G401.6 (cell line): ENCODE measurements at regions not wholly inside any gene's neighbourhood (a gene's known extent, or its start where the extent isn't known, plus 50 kb on each side); places are given as distances from the start of the nearest gene placed in this dataset.
"Not testable (repeated sequence)": the region's sequence is repeated elsewhere in the genome, so short reads cannot be mapped to it uniquely, and the experiment has no call there.

Source experiments
- FAIRE-seq: peaks from 2 replicates; lab custom pipeline; 2012; peaks lifted over from hg19 to GRCh38; lab: Jason Lieb, UNC

DNA sequence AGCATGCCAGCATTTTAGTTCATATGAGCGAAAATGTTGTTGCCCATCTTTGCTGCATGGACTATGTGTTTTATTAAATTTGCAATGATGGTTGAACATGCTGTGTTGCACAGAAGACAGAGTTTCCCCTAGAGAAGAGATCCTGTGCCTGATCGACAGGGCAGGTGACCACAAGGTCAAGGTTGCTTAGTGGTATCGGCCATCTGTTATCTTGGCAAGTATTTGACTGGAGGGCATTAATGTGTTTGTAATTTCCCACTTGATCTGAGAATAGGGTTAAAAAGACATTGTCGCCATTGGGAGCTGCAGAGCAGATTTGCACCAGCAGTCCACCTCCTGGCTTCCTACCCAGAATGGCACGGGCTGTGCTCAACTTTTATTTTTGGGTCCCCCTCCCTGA lies 1523.6 kb upstream of the WWC1 start:
- FAIRE-seq = no peak

DNA sequence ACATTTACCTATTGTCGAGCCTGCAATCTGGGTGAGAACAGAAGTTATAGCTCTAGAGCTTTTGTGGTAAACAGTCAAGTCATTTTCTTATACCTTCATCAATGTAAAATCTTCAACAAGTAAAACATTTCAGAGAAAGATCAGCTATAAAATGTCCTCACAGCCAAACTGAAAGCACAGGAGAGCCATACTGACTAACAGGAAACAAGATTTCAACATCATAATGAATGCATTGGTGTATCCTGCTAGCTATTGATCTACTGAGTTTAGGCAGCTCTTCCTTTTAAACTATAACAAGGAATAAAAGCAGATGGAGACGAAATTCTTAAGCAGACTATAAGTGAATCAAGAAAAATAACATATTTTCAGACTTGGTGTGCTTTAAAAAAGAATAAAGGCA lies 1522.9 kb upstream of the WWC1 start:
- FAIRE-seq = no peak

DNA sequence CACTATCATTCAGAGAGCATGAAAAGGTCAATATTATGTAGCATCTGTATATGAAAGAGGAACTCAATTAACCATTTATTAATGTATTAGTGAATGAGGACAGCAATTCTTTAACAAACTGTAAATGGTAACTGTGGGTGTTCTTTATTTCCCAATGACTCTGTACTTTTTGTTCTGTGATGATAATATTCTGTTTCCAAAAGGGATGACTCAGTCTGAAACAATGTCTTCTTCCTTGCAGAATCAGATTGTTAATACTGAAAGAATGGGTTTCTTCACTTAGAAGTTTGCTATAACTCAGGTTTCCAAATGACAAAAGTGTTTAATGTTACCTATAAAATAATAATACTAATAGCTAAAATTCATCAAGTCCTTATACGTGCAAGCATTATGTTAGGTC lies 1518.7 kb upstream of the WWC1 start:
- no peak for FAIRE-seq

DNA sequence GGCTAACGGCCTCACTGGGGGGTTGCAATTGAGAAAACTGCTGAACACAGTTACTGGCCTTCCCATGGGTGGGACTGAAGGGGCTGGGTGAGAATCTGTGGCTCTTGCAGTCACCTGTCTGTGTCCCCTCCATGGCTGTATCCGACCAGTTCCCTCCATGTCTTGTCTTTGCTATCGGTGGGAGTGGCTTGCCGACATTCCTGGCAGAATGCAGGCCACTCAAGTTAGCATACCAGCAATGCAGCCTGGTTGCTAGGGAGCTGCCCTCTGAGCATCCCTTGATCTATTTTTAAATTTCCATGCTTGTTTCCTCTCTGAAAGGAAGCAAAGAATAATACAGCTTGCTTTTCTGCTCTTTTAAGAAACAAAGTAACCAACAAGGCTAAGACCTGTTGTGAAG lies 1509.7 kb upstream of the WWC1 start:
- FAIRE-seq = no peak

DNA sequence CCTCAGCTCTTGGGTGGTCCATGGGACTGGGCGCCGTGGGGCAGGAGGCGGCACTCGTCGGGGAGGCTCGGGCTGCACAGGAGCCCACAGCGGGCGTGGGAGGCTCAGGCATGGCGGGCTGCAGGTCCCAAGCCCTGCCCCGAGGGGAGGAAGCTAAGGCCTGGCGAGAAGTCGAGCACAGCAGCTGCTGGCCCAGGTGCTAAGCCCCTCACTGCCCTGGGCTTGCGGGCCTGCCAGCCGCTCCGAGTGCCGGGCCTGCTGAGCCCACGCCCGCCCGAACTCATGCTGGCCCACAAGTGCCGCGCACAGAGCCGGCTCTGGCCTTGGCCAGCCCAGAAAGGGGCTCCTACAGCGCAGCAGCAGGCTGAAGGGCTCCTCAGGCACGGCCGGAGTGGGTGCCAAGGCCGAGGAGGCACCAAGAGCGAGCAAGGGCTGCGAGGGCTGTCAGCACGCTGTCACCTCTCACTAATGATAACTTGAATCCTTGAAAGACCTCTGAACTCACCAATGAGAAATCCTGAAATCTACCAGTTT lies 1506.8 kb upstream of the WWC1 start:
- FAIRE-seq = no peak

DNA sequence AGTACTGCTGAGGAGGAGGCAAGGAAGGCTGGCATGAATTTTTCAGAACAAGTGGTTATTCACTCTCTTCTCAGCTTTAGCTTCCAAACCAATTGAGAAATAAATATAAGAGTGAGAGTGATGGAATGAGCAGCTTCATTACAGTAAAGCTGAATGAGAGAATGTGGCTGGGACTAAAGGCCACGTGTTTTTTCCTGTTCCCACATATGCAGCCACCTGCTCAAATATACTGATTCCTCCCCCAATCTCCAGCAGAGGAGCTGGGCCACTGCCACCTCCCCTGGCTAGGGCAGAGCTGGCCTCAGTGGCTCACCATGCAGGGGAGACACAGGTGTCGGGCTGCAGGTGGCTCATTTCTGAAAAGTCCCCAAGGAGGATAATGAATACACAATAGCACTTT lies 1505.3 kb upstream of the WWC1 start:
- no peak for FAIRE-seq

DNA sequence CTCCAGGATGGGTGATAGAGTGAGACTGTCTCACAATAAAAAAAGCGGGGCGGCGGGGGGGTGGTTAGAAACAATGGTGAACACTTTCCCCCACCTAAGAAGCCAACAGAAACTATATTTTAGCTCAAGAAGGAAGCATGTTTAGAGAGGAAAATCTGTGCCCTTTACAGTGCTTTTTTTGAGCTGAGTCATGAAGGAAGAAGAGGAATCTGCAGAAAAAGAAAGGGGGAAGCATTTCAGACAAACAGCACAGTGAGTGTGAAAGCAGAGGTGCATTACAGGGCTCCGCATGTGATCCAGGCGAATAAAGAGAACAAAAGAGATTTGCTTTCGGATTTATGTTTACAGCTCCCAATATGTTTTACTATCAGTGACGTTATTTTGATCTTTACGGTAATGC lies 1504.6 kb upstream of the WWC1 start:
- FAIRE-seq = no peak

DNA sequence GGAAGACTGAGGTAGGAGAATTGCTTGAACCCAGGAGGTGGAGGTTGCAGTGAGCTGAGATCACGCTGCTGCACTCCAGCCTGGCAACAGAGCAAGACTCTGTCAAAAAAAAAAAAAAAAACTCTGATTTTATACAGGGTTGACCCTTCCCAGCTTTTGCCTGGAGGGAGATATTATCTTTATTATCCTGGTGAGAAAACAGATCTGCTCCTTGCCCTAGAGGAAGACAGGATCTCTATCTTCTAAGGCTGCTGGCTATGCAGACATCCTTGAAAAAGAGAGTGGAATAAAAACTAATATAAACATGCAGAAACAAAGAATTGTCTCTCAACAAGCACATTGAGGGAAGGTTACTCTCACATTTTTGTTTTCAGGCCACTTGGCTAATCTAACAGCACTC lies 1503.4 kb upstream of the WWC1 start:
- FAIRE-seq = no peak

DNA sequence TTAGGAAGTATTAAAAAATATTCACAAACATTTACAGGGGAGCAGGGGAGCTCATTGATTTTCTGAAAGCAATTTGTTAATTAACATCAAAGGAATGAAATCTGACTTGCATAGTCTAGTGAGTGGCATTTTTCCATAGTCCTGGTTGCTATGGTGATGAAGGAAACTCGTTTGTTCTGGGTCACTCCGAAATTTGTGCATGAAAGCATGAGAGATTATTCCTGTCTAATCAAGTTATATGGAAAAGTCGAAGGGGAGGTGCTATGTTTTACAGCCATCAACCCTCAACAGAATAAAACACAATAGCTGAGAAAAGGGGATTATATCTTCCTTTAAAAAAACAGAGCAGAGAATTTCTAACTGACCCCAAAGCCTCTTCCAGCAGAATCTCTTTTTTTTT lies 1495.7 kb upstream of the WWC1 start:
- no peak for FAIRE-seq

DNA sequence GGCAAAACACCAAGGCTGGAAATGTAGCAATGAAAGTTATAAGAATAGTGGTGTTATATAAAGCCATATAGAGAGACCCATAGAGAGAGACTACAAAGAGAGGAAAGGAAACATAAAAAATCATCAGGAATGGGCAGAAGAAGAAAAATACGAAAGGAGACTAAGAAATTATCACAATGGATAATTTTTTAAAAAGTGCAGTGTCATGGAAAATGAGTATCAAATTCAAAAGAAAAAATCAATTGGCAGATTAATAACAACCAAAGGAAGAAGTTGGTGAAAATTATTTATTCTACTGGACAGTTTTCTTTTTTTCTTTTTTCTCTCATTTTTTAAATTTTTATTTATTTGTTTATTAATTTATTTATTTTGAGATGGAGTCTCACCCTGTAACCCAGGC lies 1488.4 kb upstream of the WWC1 start:
- FAIRE-seq = no peak

DNA sequence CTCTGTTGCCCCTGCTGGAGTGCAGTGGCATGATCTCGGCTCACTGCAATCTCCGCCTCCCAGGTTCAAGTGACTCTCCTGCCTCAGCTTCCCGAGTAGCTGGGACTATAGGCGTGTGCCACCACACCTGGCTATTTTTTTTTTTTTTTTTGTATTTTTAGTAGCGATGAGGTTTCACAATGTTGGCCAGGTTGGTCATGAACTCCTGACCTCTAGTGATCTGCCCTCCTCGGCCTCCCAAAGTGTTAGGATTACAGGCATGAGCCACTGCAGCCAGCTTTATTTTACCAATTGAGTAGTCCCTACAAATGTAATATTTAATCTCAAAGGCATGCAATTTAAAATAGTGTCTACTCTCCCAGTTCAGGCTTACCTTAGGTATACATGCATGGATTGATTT lies 1487.2 kb upstream of the WWC1 start:
- not testable (repeated sequence) for FAIRE-seq

DNA sequence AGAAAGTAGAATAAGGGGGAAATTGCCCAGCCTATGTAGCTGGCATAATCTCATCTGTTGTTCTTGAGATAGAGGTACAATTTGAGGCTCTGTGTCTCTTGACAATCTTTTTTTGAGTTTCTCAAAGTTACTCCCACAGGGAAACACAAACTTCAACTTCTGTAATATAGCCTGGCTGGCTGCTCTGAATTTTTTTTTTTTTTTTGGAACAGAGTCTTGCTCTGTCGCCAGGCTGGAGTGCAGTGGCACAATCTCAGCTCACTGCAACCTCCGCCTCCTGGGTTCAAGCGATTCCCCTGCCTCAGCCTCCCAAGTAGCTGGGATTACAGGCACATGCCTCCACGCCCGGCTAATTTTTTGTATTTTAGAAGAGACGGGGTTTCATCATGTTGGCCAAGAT lies 1486.8 kb upstream of the WWC1 start:
- not testable (repeated sequence) for FAIRE-seq

DNA sequence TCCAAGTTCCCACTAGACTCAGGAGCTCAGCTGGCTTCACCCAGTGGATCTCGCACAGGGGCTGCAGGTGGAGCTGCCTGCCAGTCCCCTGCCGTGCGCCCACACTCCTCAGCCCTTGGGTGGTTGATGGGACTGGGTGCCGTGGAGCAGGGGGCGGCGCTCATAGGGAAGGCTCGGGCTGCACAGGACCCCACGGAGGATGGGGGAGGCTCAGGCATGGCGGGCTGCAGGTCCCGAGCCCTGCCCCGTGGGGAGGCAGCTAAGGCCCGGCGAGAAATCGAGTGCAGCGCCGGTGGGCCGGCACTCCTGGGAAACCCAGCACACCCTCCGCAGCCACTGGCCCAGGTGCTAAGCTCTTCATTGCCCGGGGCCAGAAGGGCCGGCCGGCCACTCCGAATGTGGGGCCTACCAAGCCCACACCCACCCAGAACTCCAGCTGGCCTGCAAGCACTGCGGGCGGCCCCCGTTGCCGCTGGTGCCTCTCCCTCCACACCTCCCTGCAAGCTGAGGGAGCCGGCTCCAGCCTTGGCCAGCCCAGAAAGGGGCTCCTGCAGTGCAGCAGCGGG lies 1481.3 kb upstream of the WWC1 start:
- not testable (repeated sequence) for FAIRE-seq

DNA sequence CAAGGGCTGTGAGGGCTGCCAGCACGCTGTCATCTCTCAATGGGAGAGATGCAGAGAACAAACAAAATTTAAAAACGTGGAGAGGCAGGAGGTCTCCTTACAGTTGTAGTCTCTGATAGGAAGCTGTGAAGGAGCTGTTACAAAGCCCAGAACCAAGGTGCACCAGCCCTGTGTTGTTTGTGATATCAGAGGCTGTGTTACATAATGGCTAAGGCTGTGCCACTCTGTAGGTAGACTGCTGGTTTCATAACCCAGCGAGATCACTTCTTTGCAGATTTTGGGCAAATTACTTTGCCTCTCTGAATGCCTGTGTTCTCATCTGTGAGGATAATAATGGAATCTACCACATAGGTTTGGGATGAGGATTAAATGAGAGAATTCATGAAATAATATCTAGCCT lies 1480.7 kb upstream of the WWC1 start:
- no peak for FAIRE-seq

DNA sequence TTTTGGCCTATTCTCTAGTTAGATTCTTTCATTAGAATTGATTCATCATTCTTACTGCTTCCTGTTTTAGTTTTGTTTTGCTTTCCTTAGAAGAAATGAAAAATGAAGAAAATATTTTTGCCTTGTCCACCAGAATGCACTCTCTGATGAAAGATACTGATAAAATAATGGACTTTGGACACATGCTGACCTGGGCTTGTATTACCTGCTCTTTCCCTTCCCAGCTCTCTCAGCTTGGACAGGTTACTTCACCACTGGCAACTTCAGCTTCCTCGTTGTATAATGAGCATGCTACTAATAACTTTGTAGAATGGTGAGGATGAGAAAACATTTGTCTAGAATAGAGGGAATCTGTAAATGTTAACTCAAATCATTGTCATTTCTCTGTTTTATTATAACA lies 1468.1 kb upstream of the WWC1 start:
- no peak for FAIRE-seq

DNA sequence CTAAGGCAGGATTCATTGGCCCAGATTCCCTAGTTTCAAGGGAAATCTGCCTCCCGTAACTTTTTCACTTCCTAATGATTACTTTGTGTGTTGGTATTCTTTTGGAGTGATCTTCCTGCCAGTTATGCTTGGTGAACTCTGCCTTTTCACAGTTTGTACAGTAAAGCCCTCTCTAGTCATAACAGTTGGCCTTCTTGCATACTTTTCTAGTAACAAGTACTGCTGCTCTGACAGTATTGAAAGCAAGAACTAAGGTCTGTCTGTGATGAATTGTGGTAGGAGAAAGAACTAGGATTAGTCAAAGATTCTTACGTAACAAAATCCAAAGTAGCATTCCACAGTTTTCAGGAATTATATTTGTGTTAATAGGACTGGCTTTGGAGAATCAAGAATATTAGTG lies 1457.2 kb upstream of the WWC1 start:
- FAIRE-seq = no peak

DNA sequence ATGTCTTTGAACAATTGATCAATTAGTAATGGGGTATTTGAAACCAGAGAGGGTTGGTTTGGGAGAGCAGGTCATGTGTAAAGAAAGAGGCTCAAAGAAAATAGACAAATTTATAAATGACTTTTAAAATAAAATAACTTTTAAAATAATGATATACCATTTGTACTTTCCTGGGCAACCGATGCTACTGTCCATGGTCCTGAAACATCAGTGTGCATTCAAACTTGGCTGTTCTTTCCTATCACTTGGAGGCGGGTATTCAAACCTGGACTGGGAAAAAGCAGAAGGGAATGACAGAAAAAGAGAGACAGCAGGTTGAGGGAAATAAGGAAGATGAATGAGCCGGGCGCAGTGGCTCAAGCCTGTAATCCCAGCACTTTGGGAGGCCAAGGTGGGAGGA lies 1446.4 kb upstream of the WWC1 start:
- no peak for FAIRE-seq

DNA sequence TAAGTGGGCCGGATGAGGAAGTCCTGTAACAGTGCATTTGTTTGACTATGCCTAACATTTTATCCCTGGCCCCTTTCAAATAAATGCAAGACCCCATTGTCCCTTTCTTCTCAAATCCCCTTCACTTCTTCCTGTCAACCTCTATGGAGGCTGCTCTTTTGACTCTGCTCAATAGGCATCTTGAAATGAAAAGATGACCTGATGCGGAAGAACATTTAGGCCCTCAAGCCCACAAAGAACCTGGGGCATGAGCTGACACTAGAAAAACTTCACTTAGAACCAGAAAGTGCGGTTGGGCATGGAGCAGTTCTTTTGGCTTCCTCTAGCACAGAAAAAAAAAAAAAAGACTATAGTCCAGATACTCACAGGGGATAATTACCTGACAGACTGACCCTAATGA lies 1434.7 kb upstream of the WWC1 start:
- FAIRE-seq = no peak

DNA sequence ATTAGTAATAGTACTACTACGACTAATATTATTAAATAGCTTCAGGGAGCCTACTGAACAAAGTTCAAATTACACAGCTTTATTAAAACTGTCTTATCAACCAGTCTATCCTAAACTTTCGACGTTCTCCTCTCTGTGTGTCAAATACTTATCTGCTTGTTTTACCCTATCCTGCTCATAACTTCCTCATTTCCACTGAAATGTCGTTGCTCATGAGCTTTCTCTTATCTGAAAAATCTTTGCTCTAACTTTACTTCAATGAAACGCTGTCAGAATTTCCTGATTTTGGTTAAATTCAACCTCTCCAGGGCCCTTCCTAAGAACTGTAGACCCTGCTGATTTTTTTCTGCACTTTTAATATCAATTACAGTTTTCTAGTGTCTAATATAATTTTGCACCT lies 1431.0 kb upstream of the WWC1 start:
- no peak for FAIRE-seq

DNA sequence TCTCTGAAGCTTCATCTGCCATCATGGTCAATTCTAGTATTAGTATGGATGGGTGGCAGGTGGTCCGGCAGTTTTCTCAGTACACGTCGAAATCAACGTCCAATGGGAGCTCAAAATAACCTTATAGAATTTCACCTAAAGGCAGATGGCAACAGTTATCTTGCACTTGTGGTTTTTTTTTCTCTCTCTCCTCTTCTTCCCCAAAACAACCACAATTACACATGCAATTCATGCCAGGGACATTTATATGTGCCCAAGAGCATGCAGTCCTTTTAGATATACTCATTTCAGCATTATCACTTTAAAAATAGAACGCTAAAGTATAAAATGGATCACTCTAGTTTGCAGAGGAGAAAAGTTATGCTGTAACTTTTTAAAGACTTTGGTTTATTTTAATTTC lies 1428.9 kb upstream of the WWC1 start:
- no peak for FAIRE-seq

DNA sequence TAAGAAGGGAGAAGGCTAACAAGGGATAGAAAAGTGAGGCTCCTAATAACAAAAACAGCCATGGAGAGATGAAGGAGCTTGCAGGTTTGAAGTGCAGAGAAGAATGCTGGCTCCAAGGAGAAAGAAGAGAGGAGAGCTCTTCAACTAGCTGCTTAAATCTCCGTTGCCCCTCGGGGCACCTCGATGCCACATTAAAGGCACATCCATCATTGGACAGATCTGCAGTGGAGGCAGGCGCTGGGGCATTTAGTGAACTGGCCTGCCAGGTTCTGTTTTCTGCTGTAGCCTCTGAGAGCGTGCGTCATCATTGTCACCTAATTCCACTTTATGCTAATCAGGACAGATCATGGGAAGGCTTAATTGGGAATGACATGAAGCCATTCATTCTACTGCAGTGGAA lies 1426.2 kb upstream of the WWC1 start:
- FAIRE-seq = no peak

DNA sequence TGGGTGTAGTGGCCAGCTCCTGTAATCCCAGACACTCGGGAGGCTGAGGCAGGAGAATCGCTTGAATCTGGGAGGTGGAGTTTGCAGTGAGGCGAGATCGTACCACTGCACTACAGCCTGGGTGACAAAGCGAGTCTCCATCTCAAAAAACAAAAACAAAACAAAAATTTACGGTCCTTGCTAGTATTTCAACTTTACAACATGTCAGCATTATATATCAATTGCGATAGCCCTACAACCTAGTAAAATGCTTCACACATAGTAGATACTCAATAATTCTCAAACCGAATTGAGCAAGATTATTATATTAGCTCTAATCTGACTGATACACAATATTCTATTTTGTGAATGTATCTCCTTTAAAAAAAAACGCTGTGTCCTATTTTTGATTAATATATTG lies 1411.0 kb upstream of the WWC1 start:
- no peak for FAIRE-seq

DNA sequence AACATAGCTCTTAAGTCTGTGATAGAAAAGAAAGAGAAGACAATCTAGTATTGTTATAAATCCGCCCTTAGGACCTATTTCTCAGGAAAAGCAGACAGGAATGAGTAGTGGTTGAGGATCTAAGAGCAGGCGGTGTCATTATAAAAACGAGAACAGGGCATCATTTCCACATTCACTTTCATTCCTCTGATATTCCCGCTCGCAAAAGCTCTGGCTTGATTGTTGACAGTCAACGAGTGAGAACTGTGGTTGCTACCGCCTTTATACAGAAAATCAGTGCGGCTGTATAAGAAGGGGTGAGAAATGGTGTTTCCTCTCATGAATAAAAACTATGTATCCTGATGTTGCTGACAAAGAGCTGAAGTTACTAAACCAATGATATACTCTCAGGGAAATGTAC lies 1409.6 kb upstream of the WWC1 start:
- no peak for FAIRE-seq

DNA sequence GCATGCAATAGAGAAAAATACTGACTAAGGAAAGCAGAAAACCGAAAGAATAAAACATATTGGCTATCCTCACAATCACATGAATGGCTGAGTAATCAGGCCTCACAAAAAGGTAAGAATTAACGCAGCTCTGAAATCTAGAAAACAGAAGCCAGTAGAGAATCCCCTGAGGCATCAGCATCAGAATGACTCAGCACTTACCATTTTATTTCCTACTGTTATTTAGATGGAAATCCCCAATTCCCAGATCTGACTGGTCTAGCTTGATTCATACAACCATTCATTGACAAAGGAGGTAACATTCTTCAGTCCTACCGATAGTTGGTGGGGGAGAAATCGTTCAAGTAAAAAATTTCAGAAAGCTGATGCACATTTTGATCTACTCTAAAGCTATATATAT lies 1408.4 kb upstream of the WWC1 start:
- no peak for FAIRE-seq

DNA sequence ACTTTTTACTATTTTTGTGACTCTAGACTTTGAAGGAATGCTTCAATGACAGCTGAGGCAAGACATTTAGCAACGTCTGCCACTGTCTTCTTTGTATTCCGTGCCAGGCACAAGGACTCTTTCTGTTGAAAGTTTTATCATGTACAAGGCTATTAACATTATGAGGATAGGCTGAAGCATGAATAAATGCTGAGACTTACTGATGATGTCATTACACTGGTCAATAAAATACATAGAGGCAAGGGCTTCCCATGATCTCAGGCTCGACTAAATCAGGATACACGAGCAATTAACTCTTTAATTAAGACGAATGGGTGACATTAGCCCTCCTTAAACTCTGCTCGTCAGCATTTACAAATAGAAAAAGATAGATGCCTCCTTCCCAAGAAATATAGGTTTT lies 1393.3 kb upstream of the WWC1 start:
- no peak for FAIRE-seq
